Heart left ventricle (tissue), 16 donors: ENCODE measurements at regions not wholly inside any gene's neighbourhood (a gene's known extent, or its start where the extent isn't known, plus 50 kb on each side); places are given as distances from the start of the nearest gene placed in this dataset.
"Not testable (repeated sequence)": the region's sequence is repeated elsewhere in the genome, so short reads cannot be mapped to it uniquely, and the experiment has no call there.

Experiments used
- ATAC-seq, 4 donors: fragments of 200-7000 bp; cut with Tn5 transposase; one replicate each; pipeline ENCODE4 v1.9.1; 2020 to 2022; ENCODE audit warnings: moderate library complexity in 4 of 4, mild to moderate bottlenecking in 3 of 4, moderate number of reproducible peaks in 1 of 4
- DNase-seq, 5 donors: peaks; one replicate each; pipeline ENCODE4 v3.0.0-alpha.2; 2020
- H3K27ac ChIP-seq, 12 donors: fragments of 200-600 bp; sonication (generic) in 4 of 12; one replicate each; pipeline versions ENCODE4 v1.5.0 to v1.8.0; 2016 to 2022; ENCODE audit warnings: mild to moderate bottlenecking in 2 of 12
- H3K27me3 ChIP-seq, 9 donors: fragments of 200-600 bp; sonication (generic) in 2 of 9; one replicate each; pipeline versions ENCODE4 v1.5.1 to v1.8.0; 2016 to 2022; ENCODE audit warnings: mild to moderate bottlenecking in 3 of 9
- H3K36me3 ChIP-seq, 9 donors: fragments of 200-600 bp; sonication (generic) in 2 of 9; one replicate each; pipeline versions ENCODE4 v1.5.0 to v1.8.0; 2018 to 2022; ENCODE audit warnings: mild to moderate bottlenecking in 2 of 9
- H3K4me1 ChIP-seq, 12 donors: fragments of 200-600 bp; sonication (generic) in 4 of 12; one replicate each; pipeline versions ENCODE4 v1.5.0 to v1.8.0; 2016 to 2022; ENCODE audit warnings: mild to moderate bottlenecking in 3 of 12
- H3K4me3 ChIP-seq, 12 donors: fragments of 200-600 bp; sonication (generic) in 4 of 12; one replicate each; pipeline versions ENCODE4 v1.5.0 to v1.8.0; 2017 to 2022; ENCODE audit warnings: mild to moderate bottlenecking in 9 of 12, moderate library complexity in 4 of 12
- H3K9me3 ChIP-seq, 12 donors: fragments of 200-600 bp; sonication (generic) in 4 of 12; one replicate each; pipeline versions ENCODE4 v1.5.0 to v1.8.0; 2016 to 2022; ENCODE audit warnings: mild to moderate bottlenecking in 1 of 12
- POLR2A ChIP-seq, 2 donors: fragments of 450-650 bp; IDR thresholded peaks; one replicate each; pipeline ENCODE4 v1.6.1; 2017; ENCODE audit warnings: antibody characterized with exemption in 2 of 2, mild to moderate bottlenecking in 2 of 2, moderate library complexity in 2 of 2
- WGBS, 4 donors: extraction: QIAGEN DNeasy Blood & Tissue Kit in 2 of 4; methylation state at CpG; one replicate each; pipeline versions ENCODE4 v1.1.5 to v1.1.7; 2013 to 2018; 5-methylcytosine and 5-hydroxymethylcytosine counted together
- intact Hi-C, 10 donors: fragments of 100-400 bp; cut with DNase I; formaldehyde crosslinking; loops; one replicate each; pipeline versions ENCODE4 v1.11.1 to v1.14.2; 2022
- TF ChIP-seq, protein P1 (sequence below), 12 donors: fragments of 200-600 bp; sonication (generic) in 4 of 12; IDR thresholded peaks; one replicate each; pipeline versions ENCODE4 v1.5.0 to v1.8.0; 2018 to 2022; ENCODE audit warnings: antibody characterized with exemption in 12 of 12, mild to moderate bottlenecking in 5 of 12
- donor health status: ischemic (EF 13 %, LVEDD 7.1; RV severe dilation, severe dysfunction).
- donor health status: healthy with polysubstance abuse.
- donor health status: DM: no; HTN: yes; CAD: no.
- donor health status: DM: no; HTN: no; CAD: no.
- donor health status: ischemic (EF 25% LVEDD 6.9; RV normal size, moderate dysfunction).
- donor health status: ischemic (EF 25% LVEDD 5.7; RV mildly dilated, moderate dysfunction).
- donor health status: healthy.
- donor health status: DM: yes; HTN: yes; CAD: no.
- donor health status: ischemic (EF 35%, LVEDD 5.7; RV mildly dilated, moderate dysfunction).
- donor health status: nonischemic (EF 11% LVEDD 7.7; RV severe dilation, severe dysfunction).
- donor health status: DM: yes; HTN: yes; CAD: no.
- donor health status: PGD.
- donor health status: ischemic (EF 29% LVEDD 5.4; RV normal size, mild dysfunction).
- donor health status: nonischemic (EF 23%, LVEDD 6.1; RV moderate dilation, normal function).

DNA sequence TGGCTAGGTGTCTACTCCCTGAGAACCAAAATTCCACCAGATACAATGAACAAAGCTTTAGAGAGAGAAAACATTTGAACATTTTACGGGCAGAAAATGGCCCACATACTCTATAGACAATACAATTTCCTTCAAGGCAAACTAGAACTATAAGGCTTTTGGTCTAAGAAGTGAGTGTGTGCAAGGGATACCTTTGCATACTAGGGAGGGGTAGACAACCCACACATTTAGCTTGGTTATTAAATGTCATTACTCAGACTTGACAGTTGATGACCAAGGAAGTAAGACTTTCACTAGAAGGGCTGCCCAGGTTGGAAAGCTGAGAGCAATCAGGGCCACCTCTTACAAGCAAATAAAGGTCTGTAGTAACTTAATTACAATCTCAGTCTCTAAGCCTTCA is 64.0 kb upstream of the PLEKHM1 start:
- H3K27ac ChIP-seq, H3K4me1 ChIP-seq, H3K9me3 ChIP-seq, DNase-seq, H3K4me3 ChIP-seq, ATAC-seq, H3K36me3 ChIP-seq, H3K27me3 ChIP-seq, intact Hi-C loops: not testable (repeated sequence)
- no CpG with 5 or more reads among the region's 1 CpG for WGBS, 4 donors

DNA sequence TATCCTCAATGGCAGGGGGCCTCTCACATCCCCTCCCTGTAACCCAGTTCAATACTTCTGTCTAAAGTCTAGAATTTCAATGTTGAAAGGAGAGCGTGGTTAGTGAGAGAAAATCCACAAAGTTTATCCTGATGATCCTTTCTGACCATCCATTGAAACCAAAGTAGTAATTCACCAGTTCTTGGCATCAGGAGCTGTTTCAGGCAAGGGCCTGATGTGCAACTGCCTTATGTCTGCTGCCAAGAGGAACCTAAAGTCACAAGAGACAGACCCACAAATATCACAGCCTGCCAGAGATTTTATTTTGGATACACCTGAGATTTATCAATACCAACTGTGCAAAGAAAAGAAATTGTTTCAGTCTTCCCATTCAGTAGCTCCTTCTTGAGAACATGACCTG is 68.3 kb upstream of the PLEKHM1 start:
- no CpG with 5 or more reads among the region's 1 CpG for WGBS, 4 donors
- ATAC-seq, H3K27me3 ChIP-seq, H3K4me1 ChIP-seq, H3K27ac ChIP-seq, DNase-seq, H3K9me3 ChIP-seq, H3K4me3 ChIP-seq, intact Hi-C loops, H3K36me3 ChIP-seq: not testable (repeated sequence)

DNA sequence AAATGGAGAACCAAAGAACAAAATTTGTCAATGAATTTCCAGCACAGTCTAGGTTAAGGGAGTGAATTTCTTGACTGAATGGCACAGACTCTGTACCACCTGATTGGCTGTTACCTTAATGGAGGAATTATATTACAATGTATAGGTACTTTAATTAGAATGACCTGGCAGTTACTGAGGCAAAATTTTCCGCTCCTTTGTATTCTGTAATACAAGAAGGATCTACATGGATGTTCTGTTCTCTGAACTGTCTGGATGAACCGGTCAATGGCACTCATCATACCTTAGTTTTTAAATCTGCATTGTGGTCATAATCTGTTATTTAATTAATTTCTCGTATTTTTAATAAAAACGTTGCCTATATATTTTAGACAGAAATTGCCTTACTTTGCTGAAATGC is 72.3 kb upstream of the PLEKHM1 start:
- H3K4me3 ChIP-seq, H3K27ac ChIP-seq, H3K9me3 ChIP-seq, ATAC-seq, H3K4me1 ChIP-seq, H3K36me3 ChIP-seq, DNase-seq, H3K27me3 ChIP-seq, intact Hi-C loops: not testable (repeated sequence)
- 88 to 93% (median 91%) methylated on average over 4 of the region's 4 CpGs for WGBS, 4 donors

DNA sequence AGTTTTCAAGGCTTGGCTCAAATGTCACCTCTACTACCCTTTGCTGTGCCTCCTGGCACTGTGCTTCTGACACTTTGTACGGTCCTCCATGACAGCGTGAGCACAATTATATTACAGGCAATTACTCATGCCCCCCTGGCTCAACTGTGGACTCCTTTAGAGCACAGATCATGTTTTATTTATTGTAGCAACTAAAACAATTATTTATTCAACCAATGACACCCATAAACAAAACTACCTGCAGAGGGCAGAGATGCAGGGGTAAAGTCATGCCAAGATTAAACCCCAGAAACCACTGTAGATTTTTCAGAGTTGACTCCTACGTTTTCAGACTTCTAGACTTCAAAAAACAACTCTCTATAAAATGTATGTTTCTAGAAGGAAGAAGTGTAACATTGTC is 72.8 kb upstream of the PLEKHM1 start:
- H3K27ac ChIP-seq, DNase-seq, intact Hi-C loops, H3K36me3 ChIP-seq, H3K9me3 ChIP-seq, H3K4me1 ChIP-seq, ATAC-seq, H3K27me3 ChIP-seq, H3K4me3 ChIP-seq: not testable (repeated sequence)
- WGBS, 4 donors = 59 to 74% (median 68%) methylated on average over 3 of the region's 3 CpGs

DNA sequence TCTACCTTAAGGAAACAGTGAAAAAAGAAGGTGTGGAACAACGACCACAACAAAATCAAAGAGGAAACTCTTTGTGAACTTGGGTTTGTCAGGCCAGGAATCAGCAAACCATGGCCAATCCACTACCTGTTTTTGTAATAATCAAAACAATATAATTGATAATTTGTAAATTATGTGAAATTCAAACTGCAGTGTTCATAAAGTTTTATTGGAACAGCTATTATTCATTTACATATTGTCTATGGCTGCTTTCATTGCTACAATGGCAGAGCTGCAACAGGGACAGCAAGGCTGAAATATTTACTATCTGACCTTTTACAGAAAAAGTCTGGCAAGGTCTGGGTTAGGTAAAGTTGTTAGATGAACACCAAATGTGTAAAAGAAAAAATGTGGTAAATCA is 77.8 kb upstream of the PLEKHM1 start:
- H3K4me1 ChIP-seq, H3K27ac ChIP-seq, DNase-seq, H3K9me3 ChIP-seq, ATAC-seq, H3K4me3 ChIP-seq, H3K36me3 ChIP-seq, H3K27me3 ChIP-seq, intact Hi-C loops: not testable (repeated sequence)
- 77 to 93% (median 84%) methylated on average over 1 of the region's 1 CpG for WGBS, 4 donors

DNA sequence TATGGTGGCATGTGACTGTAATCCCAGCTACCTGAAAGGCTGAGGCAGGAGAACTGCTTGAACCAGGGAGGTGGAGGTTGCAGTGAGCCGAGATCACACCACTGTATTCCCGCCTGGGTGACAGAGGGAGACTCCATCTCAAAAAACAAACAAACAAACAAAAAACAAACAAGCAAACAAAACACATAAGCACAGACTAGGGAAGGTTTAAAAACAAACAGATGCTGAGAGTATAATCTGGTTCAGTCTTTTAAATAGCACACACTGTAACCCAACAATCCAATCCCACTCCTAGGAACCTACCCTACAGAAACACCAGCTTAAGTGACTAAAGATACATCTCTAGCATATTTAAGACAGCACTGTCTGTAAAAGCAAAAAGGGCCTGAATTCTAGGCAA is 82.8 kb upstream of the PLEKHM1 start:
- WGBS, 4 donors = 96 to 100% (median 99%) methylated on average over 2 of the region's 2 CpGs

DNA sequence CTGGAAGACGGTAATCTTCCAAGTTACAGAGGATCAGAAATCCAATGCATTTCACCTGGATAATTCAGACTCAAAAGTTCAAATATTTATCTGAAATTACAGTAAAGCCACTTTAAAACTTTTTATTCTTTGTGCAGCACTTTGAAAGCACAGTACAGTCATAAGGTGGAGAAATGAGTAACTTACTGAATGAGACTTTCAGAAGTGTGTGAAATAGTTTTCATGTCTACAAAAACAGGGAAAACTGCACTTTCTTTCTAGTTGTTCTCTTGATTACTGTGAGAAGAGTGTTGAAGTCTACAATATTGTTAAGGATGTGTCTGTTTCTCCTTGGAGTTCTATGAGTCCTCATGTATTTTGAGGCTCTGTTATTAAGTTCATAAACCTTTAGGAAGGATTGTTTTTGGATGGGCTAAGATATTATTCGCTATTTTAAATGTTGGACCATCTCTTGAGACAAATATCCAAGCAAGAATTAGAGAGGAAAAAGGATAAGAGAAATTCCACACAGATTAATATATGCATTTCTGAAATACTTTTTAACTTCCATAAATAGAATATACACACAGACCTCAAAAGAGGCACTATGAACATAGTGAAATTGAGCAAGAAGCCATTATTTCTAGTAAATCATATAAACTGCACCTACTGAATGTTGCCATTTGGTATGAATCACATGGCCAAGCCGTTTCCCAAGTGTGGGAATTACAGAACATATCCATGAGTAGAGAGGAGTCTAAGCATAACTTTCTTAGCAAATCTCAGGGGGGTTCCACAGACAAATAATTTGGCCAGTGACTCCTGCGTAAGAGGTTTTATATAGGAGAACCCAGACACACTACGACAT is 83.6 kb upstream of the PLEKHM1 start:
- DNase-seq = no peak
- Histone ChIP-seq H3K27ac (no peak overlapping the region), H3K4me3 (no peak overlapping the region), H3K36me3 (peaks cover 0 to 5% (median 0%) of the 10 kb centered on the region in 9 donors), H3K27me3 (no peaks in the 10 kb centered on the region), H3K9me3 (no peaks in the 10 kb centered on the region), H3K4me1 (peaks cover 0 to 29% (median 1%) of the 10 kb centered on the region in 12 donors)
- WGBS, 4 donors = 66 to 74% (median 70%) methylated on average over 5 of the region's 5 CpGs
- ATAC-seq = no peak
- intact Hi-C loops = no loop called here
- no peak for TF ChIP-seq POLR2A (IDR thresholded peaks at IDR 0.05)
- TF ChIP-seq, protein P1, sequence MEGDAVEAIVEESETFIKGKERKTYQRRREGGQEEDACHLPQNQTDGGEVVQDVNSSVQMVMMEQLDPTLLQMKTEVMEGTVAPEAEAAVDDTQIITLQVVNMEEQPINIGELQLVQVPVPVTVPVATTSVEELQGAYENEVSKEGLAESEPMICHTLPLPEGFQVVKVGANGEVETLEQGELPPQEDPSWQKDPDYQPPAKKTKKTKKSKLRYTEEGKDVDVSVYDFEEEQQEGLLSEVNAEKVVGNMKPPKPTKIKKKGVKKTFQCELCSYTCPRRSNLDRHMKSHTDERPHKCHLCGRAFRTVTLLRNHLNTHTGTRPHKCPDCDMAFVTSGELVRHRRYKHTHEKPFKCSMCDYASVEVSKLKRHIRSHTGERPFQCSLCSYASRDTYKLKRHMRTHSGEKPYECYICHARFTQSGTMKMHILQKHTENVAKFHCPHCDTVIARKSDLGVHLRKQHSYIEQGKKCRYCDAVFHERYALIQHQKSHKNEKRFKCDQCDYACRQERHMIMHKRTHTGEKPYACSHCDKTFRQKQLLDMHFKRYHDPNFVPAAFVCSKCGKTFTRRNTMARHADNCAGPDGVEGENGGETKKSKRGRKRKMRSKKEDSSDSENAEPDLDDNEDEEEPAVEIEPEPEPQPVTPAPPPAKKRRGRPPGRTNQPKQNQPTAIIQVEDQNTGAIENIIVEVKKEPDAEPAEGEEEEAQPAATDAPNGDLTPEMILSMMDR (IDR thresholded peaks at IDR 0.05) = no peak

More for the DNA sequence above, 82.8 kb upstream of the PLEKHM1 start:
- DNase-seq, H3K9me3 ChIP-seq, H3K27me3 ChIP-seq, H3K27ac ChIP-seq, H3K4me3 ChIP-seq, intact Hi-C loops, ATAC-seq, H3K36me3 ChIP-seq: not testable (repeated sequence)
- peaks cover 0 to 22% (median 1%) of the 10 kb centered on the region in 12 donors for H3K4me1 ChIP-seq
